HFF-Myc (cell line): ENCODE measurements at regions not wholly inside any gene's neighbourhood (a gene's known extent, or its start where the extent isn't known, plus 50 kb on each side); places are given as distances from the start of the nearest gene placed in this dataset.

Experiments
- DNase-seq: peaks from one replicate; pipeline ENCODE4 v3.0.0-alpha.2; 2011; ENCODE audit warnings: low read depth; ENCODE audit errors: extremely low read depth
- H3K4me3 ChIP-seq: replicated peaks from 2 replicates; pipeline ENCODE4 v1.5.1; 2011; ENCODE audit warnings: low read depth, mild to moderate bottlenecking, control low read depth, low read length
- TF ChIP-seq, protein P1 (sequence below): IDR thresholded peaks from 2 replicates; pipeline ENCODE4 v1.5.1; 2012; ENCODE audit warnings: mild to moderate bottlenecking, low read depth, low read length, control low read depth; ENCODE audit errors: missing control alignments

DNA sequence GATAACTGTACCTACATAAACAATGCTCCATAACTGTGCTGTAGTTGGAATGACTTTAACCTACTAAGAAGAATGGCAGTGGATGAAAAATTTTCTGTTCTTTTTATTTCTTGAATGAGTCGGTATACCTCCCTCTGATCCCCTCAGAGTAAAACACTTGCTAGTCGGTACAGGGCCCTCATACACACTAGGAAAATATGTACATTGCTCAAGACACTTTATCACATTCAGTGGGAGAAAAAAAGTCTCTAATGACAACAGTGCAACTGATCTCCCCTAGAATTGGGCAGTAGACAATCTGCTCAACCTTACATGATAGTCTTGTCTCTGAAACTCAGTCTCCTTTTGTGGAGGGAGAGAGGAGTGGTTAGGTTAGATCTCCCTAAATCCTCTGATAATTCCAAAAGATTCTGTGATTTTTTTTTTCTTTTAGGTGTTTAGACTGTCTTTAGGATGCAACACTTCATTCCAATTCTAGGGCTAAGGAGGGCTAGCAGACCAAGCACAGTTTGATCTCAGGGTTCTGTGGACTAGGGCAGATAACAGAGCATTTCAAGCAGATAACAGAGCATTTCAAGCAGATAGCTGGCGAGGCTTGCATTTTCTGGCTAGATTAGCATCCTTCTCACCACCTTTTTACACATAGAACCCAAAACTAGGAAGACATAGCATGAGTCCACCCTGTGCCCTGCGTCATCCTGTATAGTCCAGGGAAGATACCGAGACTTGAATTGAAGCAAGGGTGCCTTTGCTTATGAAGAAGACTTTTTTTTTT lies 100.3 kb upstream of the TNFAIP3 start:
- DNase-seq, result no peak
- TF ChIP-seq, protein P1, sequence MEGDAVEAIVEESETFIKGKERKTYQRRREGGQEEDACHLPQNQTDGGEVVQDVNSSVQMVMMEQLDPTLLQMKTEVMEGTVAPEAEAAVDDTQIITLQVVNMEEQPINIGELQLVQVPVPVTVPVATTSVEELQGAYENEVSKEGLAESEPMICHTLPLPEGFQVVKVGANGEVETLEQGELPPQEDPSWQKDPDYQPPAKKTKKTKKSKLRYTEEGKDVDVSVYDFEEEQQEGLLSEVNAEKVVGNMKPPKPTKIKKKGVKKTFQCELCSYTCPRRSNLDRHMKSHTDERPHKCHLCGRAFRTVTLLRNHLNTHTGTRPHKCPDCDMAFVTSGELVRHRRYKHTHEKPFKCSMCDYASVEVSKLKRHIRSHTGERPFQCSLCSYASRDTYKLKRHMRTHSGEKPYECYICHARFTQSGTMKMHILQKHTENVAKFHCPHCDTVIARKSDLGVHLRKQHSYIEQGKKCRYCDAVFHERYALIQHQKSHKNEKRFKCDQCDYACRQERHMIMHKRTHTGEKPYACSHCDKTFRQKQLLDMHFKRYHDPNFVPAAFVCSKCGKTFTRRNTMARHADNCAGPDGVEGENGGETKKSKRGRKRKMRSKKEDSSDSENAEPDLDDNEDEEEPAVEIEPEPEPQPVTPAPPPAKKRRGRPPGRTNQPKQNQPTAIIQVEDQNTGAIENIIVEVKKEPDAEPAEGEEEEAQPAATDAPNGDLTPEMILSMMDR, result no peak
- H3K4me3 ChIP-seq, result no peak overlapping the region

DNA sequence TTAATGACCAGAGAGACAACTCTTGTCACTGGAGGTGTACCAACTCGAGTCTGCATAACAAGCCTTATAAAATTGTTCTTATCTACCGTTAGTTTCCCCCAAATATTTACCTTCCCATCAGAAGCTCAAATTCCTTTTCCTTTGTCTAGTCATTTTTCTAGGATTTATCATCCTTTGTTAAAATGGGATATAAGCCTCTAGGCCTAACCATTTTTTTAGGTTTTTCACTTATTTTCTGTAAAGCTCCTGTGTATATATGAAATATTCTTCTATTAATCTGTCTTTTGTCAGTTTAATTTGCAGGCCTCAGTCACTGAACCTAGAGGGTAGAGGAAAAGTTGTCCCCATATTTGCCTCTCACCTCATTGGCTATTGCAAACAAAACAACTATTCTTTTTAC lies 99.6 kb upstream of the TNFAIP3 start:
- DNase-seq, result no peak
- H3K4me3 ChIP-seq, result no peak overlapping the region

DNA sequence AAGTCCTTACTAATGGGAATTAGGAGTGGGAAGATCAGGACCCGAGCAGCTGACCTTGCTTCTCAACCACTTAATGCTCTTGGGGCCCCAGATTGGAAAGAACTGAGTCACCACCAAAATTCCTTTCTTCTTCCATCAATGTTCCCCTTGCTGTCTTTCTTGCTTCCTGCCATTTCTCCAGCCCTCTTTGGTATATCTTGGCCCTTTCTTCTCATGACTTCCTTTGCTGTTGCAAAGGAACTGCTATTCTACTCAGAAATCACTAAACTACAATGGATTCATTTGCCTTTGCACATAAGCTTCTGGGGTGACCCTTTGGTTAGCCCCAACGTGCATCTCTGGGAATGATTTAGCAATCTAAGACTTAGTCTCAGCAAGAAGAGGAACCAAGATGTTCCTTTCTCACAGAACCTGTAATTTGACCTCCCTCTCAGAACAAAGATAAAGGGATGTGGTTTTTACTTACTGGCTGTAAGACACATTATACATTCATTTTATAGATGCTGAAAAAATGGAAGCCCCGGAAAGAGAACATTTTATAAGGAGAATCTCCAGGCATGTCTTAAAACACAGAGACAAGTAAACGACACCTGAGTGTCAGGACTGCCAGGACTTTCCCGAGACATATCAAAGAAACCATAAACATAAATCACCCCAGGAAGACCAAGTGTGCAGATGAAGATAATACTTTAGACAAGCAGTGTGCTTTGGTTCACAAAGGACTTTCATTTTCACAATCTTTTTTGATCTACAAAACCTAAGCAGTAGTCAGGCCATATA lies 99.0 kb upstream of the TNFAIP3 start:
- no peak overlapping the region for H3K4me3 ChIP-seq
- DNase-seq, result no peak
- TF ChIP-seq, protein P1, result no peak

More for the DNA sequence above, 99.6 kb upstream of the TNFAIP3 start:
- TF ChIP-seq, protein P1, result no peak

- no peak for DNase-seq
- H3K4me3 ChIP-seq, result no peak overlapping the region
- TF ChIP-seq, protein P1, result no peak
Observed at GRCh38 chr6:137768935-137769334, 98.1 kb upstream of the TNFAIP3 start.

GRCh38 chr6:137769797-137770362 lies 97.2 kb upstream of the TNFAIP3 start:
- no peak overlapping the region for H3K4me3 ChIP-seq
- TF ChIP-seq, protein P1, result no peak
- DNase-seq, result no peak

DNA sequence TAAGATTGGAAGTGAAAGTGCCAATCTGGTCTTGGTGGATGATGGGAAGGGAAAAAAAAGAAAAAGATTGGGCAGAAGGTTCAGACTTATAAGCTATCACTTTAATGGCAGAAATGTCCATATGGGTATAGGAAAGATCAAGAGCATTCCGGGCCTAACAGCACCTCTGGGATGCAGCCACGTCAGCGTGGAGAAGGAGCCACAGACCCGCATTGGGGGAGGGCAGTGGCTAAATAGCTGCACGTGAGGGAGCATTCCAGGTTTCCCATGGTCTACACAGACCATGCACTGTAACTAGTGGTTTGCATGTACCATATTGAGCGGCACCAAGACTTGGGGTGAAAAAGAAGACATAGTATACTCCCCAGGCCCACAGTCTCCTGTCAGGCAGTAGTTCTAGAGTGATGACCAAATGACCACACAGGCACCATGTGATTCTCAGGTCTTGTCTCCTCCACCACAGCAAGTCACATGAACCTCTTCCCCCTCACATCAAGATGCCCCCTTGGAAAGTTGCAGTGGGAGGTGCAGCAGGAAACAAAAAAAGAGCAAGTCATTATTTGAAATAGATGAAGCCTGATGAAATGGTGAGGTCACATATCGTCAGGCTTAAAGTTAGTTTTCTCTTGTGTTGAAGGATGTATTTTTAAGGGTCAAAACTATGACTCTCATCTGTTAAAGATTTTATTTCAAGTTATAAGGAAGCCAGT lies 94.4 kb upstream of the TNFAIP3 start:
- TF ChIP-seq, protein P1, result no peak
- no peak for DNase-seq
- no peak overlapping the region for H3K4me3 ChIP-seq
